Tibial nerve (tissue), 4 donors: ENCODE measurements at regions not wholly inside any gene's neighbourhood (a gene's known extent, or its start where the extent isn't known, plus 50 kb on each side); places are given as distances from the start of the nearest gene placed in this dataset.

Source experiments
- CTCF ChIP-seq, 5 experiments: fragments of 200-600 bp in 3 of 5; fragments of 450-650 bp in 2 of 5; sonication (generic) in 3 of 5; IDR thresholded peaks; one replicate each; pipeline ENCODE4 v1.5.1; 2016 to 2019; ENCODE audit warnings: antibody characterized with exemption in 5 of 5, mild to moderate bottlenecking in 3 of 5, moderate library complexity in 2 of 5
- EP300 ChIP-seq, 2 donors: sonication (generic); formaldehyde crosslinking; IDR thresholded peaks; one replicate each; pipeline ENCODE4 v1.6.1; 2017; ENCODE audit warnings: antibody characterized with exemption in 2 of 2, mild to moderate bottlenecking in 1 of 2
- POLR2A ChIP-seq, 2 donors: fragments of 450-650 bp; IDR thresholded peaks; one replicate each; pipeline ENCODE4 v1.6.1; 2017; ENCODE audit warnings: antibody characterized with exemption in 2 of 2, mild to moderate bottlenecking in 2 of 2, moderate library complexity in 2 of 2

GRCh38 chr7:125746510-125746909 is 816.9 kb upstream of the POT1 start:
- TF ChIP-seq CTCF (IDR thresholded peaks at IDR 0.05) (no peak), POLR2A (IDR thresholded peaks at IDR 0.05) (no peak), EP300 (IDR thresholded peaks at IDR 0.05) (no peak)
